Hepatocyte (in vitro differentiated cells): ENCODE measurements at regions not wholly inside any gene's neighbourhood (a gene's known extent, or its start where the extent isn't known, plus 50 kb on each side); places are given as distances from the start of the nearest gene placed in this dataset.

Experiments used
- DNase-seq: peaks from one replicate; pipeline ENCODE4 v3.0.0-alpha.2; 2016; ENCODE audit warnings: low spot score
- H2AFZ ChIP-seq: fragments of 200-600 bp; sonication (generic); 2 replicates; pipeline ENCODE4 v1.6.0; 2016; ENCODE audit warnings: antibody characterized with exemption, mild to moderate bottlenecking
- H3K27ac ChIP-seq: fragments of 200-600 bp; sonication (generic); 2 replicates; pipeline ENCODE4 v1.5.1; 2016; ENCODE audit warnings: mild to moderate bottlenecking
- H3K27me3 ChIP-seq: fragments of 200-600 bp; sonication (generic); 2 replicates; pipeline ENCODE4 v1.6.1; 2016
- H3K36me3 ChIP-seq: fragments of 200-600 bp; sonication (generic); replicated peaks from 2 replicates; pipeline ENCODE4 v1.5.1; 2016; ENCODE audit warnings: low read depth; ENCODE audit not compliant: insufficient read depth
- H3K4me1 ChIP-seq: fragments of 200-600 bp; sonication (generic); 2 replicates; pipeline ENCODE4 v1.5.1; 2016; ENCODE audit warnings: mild to moderate bottlenecking, moderate library complexity; ENCODE audit not compliant: insufficient read depth
- H3K4me2 ChIP-seq: fragments of 200-600 bp; sonication (generic); 2 replicates; pipeline ENCODE4 v1.6.0; 2016
- H3K4me3 ChIP-seq: fragments of 200-600 bp; sonication (generic); 2 replicates; pipeline ENCODE4 v1.5.1; 2016; ENCODE audit warnings: mild to moderate bottlenecking
- H3K79me2 ChIP-seq: fragments of 200-600 bp; sonication (generic); 2 replicates; pipeline ENCODE4 v1.6.0; 2017; ENCODE audit warnings: mild to moderate bottlenecking
- H3K9me2 ChIP-seq: fragments of 200-600 bp; sonication (generic); replicated peaks from 2 replicates; pipeline ENCODE4 v1.6.0; 2017; ENCODE audit warnings: mild to moderate bottlenecking; ENCODE audit not compliant: insufficient read depth
- H3K9me3 ChIP-seq: fragments of 200-600 bp; sonication (generic); 2 replicates; pipeline ENCODE4 v1.5.1; 2016; ENCODE audit warnings: low read depth, mild to moderate bottlenecking
- H4K20me1 ChIP-seq: fragments of 200-600 bp; sonication (generic); 2 replicates; pipeline ENCODE4 v1.6.0; 2016; ENCODE audit warnings: mild to moderate bottlenecking; ENCODE audit not compliant: insufficient read depth, poor library complexity, severe bottlenecking
- CTCF ChIP-seq: fragments of 200-600 bp; sonication (generic); IDR thresholded peaks from 2 replicates; pipeline ENCODE4 v1.5.1; 2016; ENCODE audit warnings: antibody characterized with exemption, mild to moderate bottlenecking; ENCODE audit not compliant: poor library complexity
- EZH2 ChIP-seq: fragments of 200-600 bp; sonication (generic); IDR thresholded peaks from 2 replicates; pipeline ENCODE4 v1.6.1; 2016; ENCODE audit warnings: antibody characterized with exemption, mild to moderate bottlenecking, borderline replicate concordance
- EZH2phosphoT487 ChIP-seq: fragments of 200-600 bp; sonication (generic); IDR thresholded peaks from one replicate; pipeline ENCODE4 v1.6.1; 2018; ENCODE audit warnings: antibody characterized with exemption, mild to moderate bottlenecking, low read depth, moderate library complexity; ENCODE audit not compliant: unreplicated experiment, severe bottlenecking
- WGBS: methylation state at CpG from one replicate; pipeline ENCODE4 v1.1.6; 2016; ENCODE audit warnings: low lambda C conversion rate; ENCODE audit errors: missing lambda C conversion rate; 5-methylcytosine and 5-hydroxymethylcytosine counted together

- Histone ChIP-seq H3K27me3 (no peaks in the 10 kb centered on the region), H3K27ac (no peak overlapping the region), H3K9me2 (no peaks in the 10 kb centered on the region), H3K9me3 (no peaks in the 10 kb centered on the region), H3K36me3 (no peaks in the 10 kb centered on the region), H3K79me2 (no peaks in the 10 kb centered on the region), H3K4me2 (no peak overlapping the region), H3K4me3 (no peak overlapping the region), H4K20me1 (no peaks in the 10 kb centered on the region), H3K4me1 (no peaks in the 10 kb centered on the region), H2AFZ (no peak overlapping the region)
- no peak for TF ChIP-seq EZH2
- TF ChIP-seq CTCF: no peak
- WGBS: 85% methylated on average over 5 of the region's 5 CpGs
- DNase-seq: no peak
Measured at GRCh38 chr4:176436293-176436973, 116.7 kb downstream of the SPCS3 start.

GRCh38 chr4:176437756-176438155 is 118.0 kb downstream of the SPCS3 start:
- 89% methylated on average over 1 of the region's 1 CpG for WGBS

GRCh38 chr4:176438401-176438800 is 118.6 kb downstream of the SPCS3 start:
- H3K4me3 ChIP-seq: no peak overlapping the region
- H2AFZ ChIP-seq: no peak overlapping the region
- no peaks in the 10 kb centered on the region for H3K9me2 ChIP-seq
- no peak for TF ChIP-seq CTCF
- H3K4me2 ChIP-seq: no peak overlapping the region
- no peaks in the 10 kb centered on the region for H3K79me2 ChIP-seq
- 76% methylated on average over 2 of the region's 2 CpGs for WGBS
- no peaks in the 10 kb centered on the region for H4K20me1 ChIP-seq
- no peaks in the 10 kb centered on the region for H3K27me3 ChIP-seq
- H3K9me3 ChIP-seq: no peaks in the 10 kb centered on the region
- no peak for DNase-seq
- no peaks in the 10 kb centered on the region for H3K4me1 ChIP-seq
- H3K27ac ChIP-seq: no peak overlapping the region
- no peaks in the 10 kb centered on the region for H3K36me3 ChIP-seq

More at GRCh38 chr4:176437756-176438155, 118.0 kb downstream of the SPCS3 start:
- Histone ChIP-seq H3K4me2 (no peak overlapping the region), H3K27ac (no peak overlapping the region), H3K79me2 (no peaks in the 10 kb centered on the region), H3K4me3 (no peak overlapping the region), H3K4me1 (no peaks in the 10 kb centered on the region), H3K9me3 (no peaks in the 10 kb centered on the region), H4K20me1 (no peaks in the 10 kb centered on the region), H3K27me3 (no peaks in the 10 kb centered on the region), H3K36me3 (no peaks in the 10 kb centered on the region), H2AFZ (no peak overlapping the region), H3K9me2 (no peaks in the 10 kb centered on the region)
- no peak for DNase-seq
- TF ChIP-seq EZH2 (no peak), CTCF (no peak)

- H3K36me3 ChIP-seq: no peaks in the 10 kb centered on the region
- no peaks in the 10 kb centered on the region for H3K4me1 ChIP-seq
- no peaks in the 10 kb centered on the region for H4K20me1 ChIP-seq
- DNase-seq: no peak
- H2AFZ ChIP-seq: no peak overlapping the region
- 59% methylated on average over 2 of the region's 2 CpGs for WGBS
- TF ChIP-seq EZH2 (no peak), CTCF (no peak), EZH2phosphoT487 (no peak)
- no peaks in the 10 kb centered on the region for H3K27me3 ChIP-seq
- no peak overlapping the region for H3K4me3 ChIP-seq
- no peaks in the 10 kb centered on the region for H3K79me2 ChIP-seq
- no peak overlapping the region for H3K27ac ChIP-seq
- H3K4me2 ChIP-seq: no peak overlapping the region
- H3K9me2 ChIP-seq: no peaks in the 10 kb centered on the region
- H3K9me3 ChIP-seq: no peaks in the 10 kb centered on the region
Measured at GRCh38 chr4:176439611-176440010, 119.8 kb downstream of the SPCS3 start.
